Upper lobe of left lung (tissue), 6 donors: ENCODE measurements at regions not wholly inside any gene's neighbourhood (a gene's known extent, or its start where the extent isn't known, plus 50 kb on each side); places are given as distances from the start of the nearest gene placed in this dataset.

Experiments
- ATAC-seq, 2 donors: fragments of 200-7000 bp; cut with Tn5 transposase; one replicate each; pipeline ENCODE4 v1.9.1; 2022; ENCODE audit warnings: mild to moderate bottlenecking in 2 of 2, moderate library complexity in 2 of 2; ENCODE audit not compliant: low FRiP score in 2 of 2
- DNase-seq, 2 donors: peaks; one replicate each; pipeline ENCODE4 v3.0.0-alpha.2; 2019 to 2020
- H3K27ac ChIP-seq, 4 donors: fragments of 200-600 bp; sonication (generic); one replicate each; pipeline ENCODE4 v1.5.1; 2016 to 2019
- H3K27me3 ChIP-seq, 4 donors: fragments of 200-600 bp; sonication (generic); one replicate each; pipeline ENCODE4 v1.5.1; 2017 to 2019
- H3K36me3 ChIP-seq, 4 donors: fragments of 200-600 bp; sonication (generic); one replicate each; pipeline ENCODE4 v1.5.1; 2016 to 2019
- H3K4me1 ChIP-seq, 4 donors: fragments of 200-600 bp; sonication (generic); one replicate each; pipeline ENCODE4 v1.5.1; 2018 to 2019
- H3K4me3 ChIP-seq, 4 donors: fragments of 200-600 bp; sonication (generic); one replicate each; pipeline ENCODE4 v1.5.1; 2017 to 2019; ENCODE audit warnings: mild to moderate bottlenecking in 2 of 4, moderate library complexity in 1 of 4
- H3K9me3 ChIP-seq, 4 donors: fragments of 200-600 bp; sonication (generic); one replicate each; pipeline ENCODE4 v1.5.1; 2018 to 2019
- EP300 ChIP-seq, 4 donors: sonication (generic); formaldehyde crosslinking; IDR thresholded peaks; one replicate each; pipeline ENCODE4 v1.5.1; 2017; ENCODE audit warnings: antibody characterized with exemption in 4 of 4, control low read depth in 2 of 4
- POLR2A ChIP-seq, 4 donors: fragments of 450-650 bp; IDR thresholded peaks; one replicate each; pipeline ENCODE4 v1.5.1; 2016 to 2017; ENCODE audit warnings: antibody characterized with exemption in 4 of 4, mild to moderate bottlenecking in 2 of 4
- POLR2AphosphoS5 ChIP-seq, 2 donors: sonication (generic); formaldehyde crosslinking; IDR thresholded peaks; one replicate each; pipeline ENCODE4 v1.5.1; 2017; ENCODE audit warnings: antibody characterized with exemption in 2 of 2
- WGBS, 2 donors: methylation state at CpG; one replicate each; pipeline ENCODE4 v1.1.5; 2017 to 2018; 5-methylcytosine and 5-hydroxymethylcytosine counted together
- TF ChIP-seq, protein P1 (sequence below), 6 experiments: fragments of 450-650 bp in 4 of 6; fragments of 200-600 bp in 2 of 6; sonication (generic) in 2 of 6; IDR thresholded peaks; one replicate each; pipeline ENCODE4 v1.5.1; 2016 to 2019; ENCODE audit warnings: antibody characterized with exemption in 6 of 6
- donor health status: DM: no; HTN: no; CAD: no; lungs with moderate emphysema.
- donor health status: DM: no; HTN: yes; CAD: no; lungs with severe emphysema.

DNA sequence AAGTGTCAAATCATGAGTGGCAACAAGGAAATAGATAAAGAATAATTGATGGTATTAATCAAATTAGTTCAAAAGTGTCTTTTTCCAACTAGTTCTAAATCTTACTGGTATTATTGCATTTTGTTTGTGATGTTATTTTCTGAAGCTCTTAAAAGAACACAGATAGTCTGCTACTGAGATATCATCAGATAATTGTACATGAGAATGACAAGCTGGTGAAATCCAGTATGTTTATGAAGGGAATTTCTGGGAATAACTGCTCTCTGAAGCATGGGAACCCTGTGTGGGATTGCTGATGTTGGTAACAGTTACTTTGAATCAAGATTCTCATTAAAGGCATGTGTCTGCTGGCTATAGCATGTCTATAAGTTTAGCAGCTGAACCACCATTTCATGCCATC is 190.3 kb upstream of the CDIN1 start:
- no peaks in the 10 kb centered on the region for H3K27me3 ChIP-seq
- no peak overlapping the region for H3K27ac ChIP-seq
- ATAC-seq = no peak
- DNase-seq = no peak
- H3K9me3 ChIP-seq = no peaks in the 10 kb centered on the region
- no peaks in the 10 kb centered on the region for H3K4me1 ChIP-seq
- TF ChIP-seq POLR2A (IDR thresholded peaks at IDR 0.05) (no peak), POLR2AphosphoS5 (IDR thresholded peaks at IDR 0.05) (no peak), EP300 (IDR thresholded peaks at IDR 0.05) (no peak)
- TF ChIP-seq, protein P1, sequence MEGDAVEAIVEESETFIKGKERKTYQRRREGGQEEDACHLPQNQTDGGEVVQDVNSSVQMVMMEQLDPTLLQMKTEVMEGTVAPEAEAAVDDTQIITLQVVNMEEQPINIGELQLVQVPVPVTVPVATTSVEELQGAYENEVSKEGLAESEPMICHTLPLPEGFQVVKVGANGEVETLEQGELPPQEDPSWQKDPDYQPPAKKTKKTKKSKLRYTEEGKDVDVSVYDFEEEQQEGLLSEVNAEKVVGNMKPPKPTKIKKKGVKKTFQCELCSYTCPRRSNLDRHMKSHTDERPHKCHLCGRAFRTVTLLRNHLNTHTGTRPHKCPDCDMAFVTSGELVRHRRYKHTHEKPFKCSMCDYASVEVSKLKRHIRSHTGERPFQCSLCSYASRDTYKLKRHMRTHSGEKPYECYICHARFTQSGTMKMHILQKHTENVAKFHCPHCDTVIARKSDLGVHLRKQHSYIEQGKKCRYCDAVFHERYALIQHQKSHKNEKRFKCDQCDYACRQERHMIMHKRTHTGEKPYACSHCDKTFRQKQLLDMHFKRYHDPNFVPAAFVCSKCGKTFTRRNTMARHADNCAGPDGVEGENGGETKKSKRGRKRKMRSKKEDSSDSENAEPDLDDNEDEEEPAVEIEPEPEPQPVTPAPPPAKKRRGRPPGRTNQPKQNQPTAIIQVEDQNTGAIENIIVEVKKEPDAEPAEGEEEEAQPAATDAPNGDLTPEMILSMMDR (IDR thresholded peaks at IDR 0.05) = no peak
- H3K36me3 ChIP-seq = no peaks in the 10 kb centered on the region
- no peak overlapping the region for H3K4me3 ChIP-seq

DNA sequence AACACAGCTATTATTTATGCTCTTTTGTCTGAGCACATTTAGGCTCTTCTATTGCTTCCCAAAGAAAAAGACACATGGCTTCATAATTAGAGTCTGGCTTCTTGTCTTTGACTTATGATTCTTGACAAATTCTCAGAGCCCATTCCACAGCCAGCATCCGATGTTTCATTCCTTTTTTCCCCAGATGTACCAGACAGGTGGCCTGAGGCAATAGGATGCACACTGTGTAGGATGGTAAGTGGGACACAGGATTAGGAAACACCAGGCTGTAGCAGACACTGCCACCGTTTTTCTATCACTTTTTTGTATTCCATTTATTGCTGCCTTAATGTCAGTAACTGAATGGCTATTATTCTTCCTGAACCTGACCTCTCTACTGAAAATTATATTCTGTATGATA is 188.9 kb upstream of the CDIN1 start:
- ATAC-seq (no peak), DNase-seq (no peak)
- TF ChIP-seq POLR2AphosphoS5 (IDR thresholded peaks at IDR 0.05) = no peak
- TF ChIP-seq EP300 (IDR thresholded peaks at IDR 0.05) = no peak
- no peak for TF ChIP-seq POLR2A (IDR thresholded peaks at IDR 0.05)
- H3K27ac ChIP-seq = no peak overlapping the region
- H3K36me3 ChIP-seq = no peaks in the 10 kb centered on the region
- no peaks in the 10 kb centered on the region for H3K4me1 ChIP-seq
- no peaks in the 10 kb centered on the region for H3K27me3 ChIP-seq
- H3K9me3 ChIP-seq = no peaks in the 10 kb centered on the region
- 89 to 91% methylated on average over 2 of the region's 2 CpGs for WGBS, 2 donors
- no peak overlapping the region for H3K4me3 ChIP-seq

DNA sequence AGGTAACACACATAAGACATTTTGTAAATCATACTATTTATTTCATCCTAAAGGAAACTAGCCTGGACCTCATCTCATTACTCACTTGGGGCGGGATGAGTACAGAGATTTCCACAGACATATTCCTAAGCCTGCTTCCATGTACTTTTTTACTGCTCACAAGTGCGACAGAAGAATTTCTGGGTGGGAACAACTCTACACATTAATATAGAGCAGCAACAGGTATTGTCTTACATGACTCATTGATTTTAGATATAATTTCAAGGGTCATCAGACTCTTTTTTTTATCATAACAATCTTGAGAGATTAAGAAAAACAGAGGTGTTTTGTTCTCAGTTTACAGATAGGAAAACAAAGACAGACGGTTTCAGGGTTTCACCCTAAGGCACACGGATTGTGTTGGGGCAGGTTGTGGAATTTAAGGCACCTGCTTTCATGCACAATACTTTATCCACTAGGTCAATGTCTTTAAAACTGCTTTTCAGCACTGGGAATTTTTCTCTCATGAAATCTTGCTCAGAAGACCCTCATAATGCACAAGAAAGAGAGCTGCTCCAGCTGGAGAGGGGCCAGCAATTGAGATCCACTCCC is 186.7 kb upstream of the CDIN1 start:
- DNase-seq (no peak), ATAC-seq (no peak)
- TF ChIP-seq EP300 (IDR thresholded peaks at IDR 0.05) (no peak), POLR2AphosphoS5 (IDR thresholded peaks at IDR 0.05) (no peak)
- H3K27ac ChIP-seq = no peak overlapping the region
- no peaks in the 10 kb centered on the region for H3K27me3 ChIP-seq
- no peak overlapping the region for H3K4me3 ChIP-seq
- H3K36me3 ChIP-seq = no peaks in the 10 kb centered on the region
- H3K4me1 ChIP-seq = no peaks in the 10 kb centered on the region
- H3K9me3 ChIP-seq = no peaks in the 10 kb centered on the region
- 67 to 68% methylated on average over 4 of the region's 4 CpGs for WGBS, 2 donors

DNA sequence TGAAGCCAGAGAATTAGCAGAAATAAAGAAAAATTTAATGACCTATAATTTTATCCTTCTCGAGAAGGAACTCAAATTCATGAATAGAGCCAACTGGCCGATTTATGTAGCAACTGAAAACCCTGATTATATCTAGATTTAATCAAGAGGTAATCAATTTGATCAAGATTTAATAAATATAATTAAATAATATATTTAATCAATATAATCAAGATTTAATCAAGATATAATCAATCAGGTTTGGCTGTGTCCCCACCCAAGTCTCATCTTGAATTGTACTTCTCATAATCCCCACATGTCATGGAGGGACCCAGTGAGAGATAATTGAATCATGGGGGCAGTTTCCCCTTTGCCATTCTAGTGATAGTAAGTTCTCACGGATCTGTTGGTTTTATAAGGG is 181.2 kb upstream of the CDIN1 start:
- Histone ChIP-seq H3K36me3 (no peaks in the 10 kb centered on the region), H3K4me3 (no peak overlapping the region), H3K9me3 (no peaks in the 10 kb centered on the region), H3K4me1 (no peaks in the 10 kb centered on the region), H3K27me3 (no peaks in the 10 kb centered on the region), H3K27ac (no peak overlapping the region)
- ATAC-seq (no peak), DNase-seq (no peak)
- TF ChIP-seq POLR2A (IDR thresholded peaks at IDR 0.05) = no peak
- TF ChIP-seq POLR2AphosphoS5 (IDR thresholded peaks at IDR 0.05) = no peak
- TF ChIP-seq EP300 (IDR thresholded peaks at IDR 0.05) = no peak
- TF ChIP-seq, protein P1 (IDR thresholded peaks at IDR 0.05) = no peak
- 90% methylated on average over 3 of the region's 3 CpGs for WGBS, 2 donors

DNA sequence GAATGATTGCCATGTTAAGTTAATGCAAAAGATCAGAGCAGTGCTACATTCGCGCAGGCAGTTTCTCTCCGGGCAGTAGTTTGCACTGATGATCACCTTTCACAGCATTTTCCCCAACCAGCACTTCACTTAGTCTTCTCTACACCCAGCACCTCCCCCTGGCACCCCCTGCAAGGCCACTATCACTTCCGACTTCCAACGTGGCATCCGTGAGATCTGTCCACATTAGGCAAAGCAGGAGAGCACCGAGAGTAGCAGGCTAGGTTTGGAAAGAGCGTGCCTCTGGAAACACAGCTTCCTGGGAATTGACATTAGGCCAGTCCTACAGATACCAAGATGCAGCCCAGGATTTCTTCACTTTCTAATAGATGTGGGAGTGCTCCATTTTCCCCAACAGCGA is 180.2 kb upstream of the CDIN1 start:
- Histone ChIP-seq H3K36me3 (no peaks in the 10 kb centered on the region), H3K27ac (no peak overlapping the region), H3K9me3 (no peaks in the 10 kb centered on the region), H3K4me3 (no peak overlapping the region), H3K27me3 (no peaks in the 10 kb centered on the region), H3K4me1 (no peaks in the 10 kb centered on the region)
- DNase-seq (no peak), ATAC-seq (no peak)
- no peak for TF ChIP-seq EP300 (IDR thresholded peaks at IDR 0.05)
- TF ChIP-seq, protein P1 (IDR thresholded peaks at IDR 0.05) = no peak
- WGBS, 2 donors = 88 to 92% methylated on average over 9 of the region's 9 CpGs

DNA sequence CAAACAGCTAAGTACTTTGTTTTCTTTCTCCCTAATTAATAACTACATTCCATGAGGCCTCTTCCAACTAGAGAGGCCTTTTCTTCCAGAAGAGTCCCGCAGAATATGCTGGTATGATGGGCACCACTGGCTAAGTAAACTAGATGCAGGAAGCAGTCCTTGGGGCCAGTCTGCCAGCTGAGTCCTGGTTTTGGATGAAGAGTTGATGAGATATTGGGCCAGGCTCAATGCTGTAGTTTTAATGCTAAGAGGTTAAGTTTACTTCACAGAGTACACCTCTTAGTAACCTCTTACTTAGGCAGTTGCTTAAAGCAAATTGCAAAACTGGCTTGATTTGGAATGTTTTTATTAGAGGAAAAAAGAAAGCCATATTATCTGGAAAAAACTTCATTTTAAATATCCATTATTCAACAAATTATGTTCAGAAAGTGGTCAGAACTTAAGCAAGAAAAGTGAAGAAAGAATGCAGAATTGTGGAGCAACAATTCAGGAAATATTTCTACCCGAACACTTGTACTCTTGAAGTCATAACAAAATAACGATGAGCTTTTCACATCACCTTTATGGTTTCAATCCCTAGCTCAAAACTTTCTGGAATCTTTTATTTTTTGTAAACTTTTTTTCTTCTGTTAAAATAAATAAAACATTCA is 178.4 kb upstream of the CDIN1 start:
- Histone ChIP-seq H3K36me3 (no peaks in the 10 kb centered on the region), H3K27me3 (no peaks in the 10 kb centered on the region), H3K9me3 (no peaks in the 10 kb centered on the region), H3K27ac (no peak overlapping the region), H3K4me1 (no peaks in the 10 kb centered on the region), H3K4me3 (no peak overlapping the region)
- 75 to 93% methylated on average over 3 of the region's 3 CpGs for WGBS, 2 donors
- ATAC-seq = no peak
- TF ChIP-seq POLR2AphosphoS5 (IDR thresholded peaks at IDR 0.05) = no peak
- TF ChIP-seq, protein P1 (IDR thresholded peaks at IDR 0.05) = no peak
- no peak for DNase-seq
